GM20431 (cell line): ENCODE measurements at regions not wholly inside any gene's neighbourhood (a gene's known extent, or its start where the extent isn't known, plus 50 kb on each side); places are given as distances from the start of the nearest gene placed in this dataset.

Source experiments
- in situ Hi-C: fragments of 300-500 bp; cut with MseI, MboI; formaldehyde crosslinking; loops from one replicate; pipeline ENCODE4 v1.15.0; 2020; ENCODE audit warnings: low sequenced_read_pairs; ENCODE audit not compliant: unreplicated experiment

DNA sequence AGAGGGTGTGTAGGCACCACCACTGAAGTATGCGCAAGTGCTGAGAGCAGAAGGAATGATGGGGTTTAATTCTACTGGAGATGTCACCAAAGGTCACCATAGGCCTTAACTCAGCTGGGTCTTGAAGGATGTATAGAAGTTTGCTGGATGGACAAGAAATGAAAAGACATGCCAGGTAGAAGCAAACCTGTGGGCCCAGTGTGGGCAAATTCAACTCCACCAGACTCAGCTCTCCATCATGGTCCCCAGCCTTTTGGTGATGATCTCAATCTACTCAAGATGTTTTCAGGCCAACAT, 124.5 kb downstream of the SNX5 start:
- in situ Hi-C loops = no loop called here

DNA sequence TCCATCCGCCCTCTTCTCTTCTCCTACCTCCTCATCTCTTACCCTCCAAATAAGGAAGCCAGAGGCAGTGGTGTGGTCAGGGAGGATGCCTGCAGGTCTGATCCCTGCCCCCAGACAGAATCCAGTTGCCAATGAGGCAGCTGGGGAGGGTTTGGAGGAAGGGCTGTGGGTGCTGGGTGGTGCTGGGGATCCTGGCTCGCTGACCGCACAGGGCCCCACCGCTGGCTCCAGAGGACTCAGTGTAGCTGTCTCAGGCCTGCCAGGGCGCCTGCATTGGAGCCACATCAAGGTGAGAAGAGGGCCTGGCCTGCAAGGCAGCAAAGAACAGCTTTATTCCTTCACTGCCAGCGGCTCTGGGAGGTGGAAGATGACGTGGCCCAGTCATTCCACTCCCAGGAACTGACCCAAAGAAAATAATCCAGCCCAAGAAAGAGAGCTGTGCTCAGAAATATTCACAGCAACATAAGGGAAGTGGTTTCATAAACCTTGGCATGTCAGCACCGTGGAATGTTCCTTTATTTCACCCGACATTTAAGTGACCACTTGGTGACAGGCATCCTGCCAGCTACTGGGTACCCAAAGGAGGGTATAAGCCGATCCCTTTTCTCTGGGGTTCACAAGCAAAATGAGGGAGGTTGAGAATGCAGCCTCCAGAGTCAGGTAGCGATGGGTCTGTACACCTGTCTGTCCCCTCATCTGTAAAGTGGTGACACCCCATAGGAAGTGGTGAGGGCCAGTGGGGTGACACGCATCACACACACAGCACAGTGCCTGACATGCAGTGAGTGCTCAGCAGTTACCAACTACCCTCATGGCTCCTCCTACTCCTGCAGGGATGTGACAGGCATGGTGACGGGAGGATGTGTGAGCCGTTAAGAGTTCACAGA, 125.1 kb downstream of the SNX5 start:
- in situ Hi-C loops = no loop called here

DNA sequence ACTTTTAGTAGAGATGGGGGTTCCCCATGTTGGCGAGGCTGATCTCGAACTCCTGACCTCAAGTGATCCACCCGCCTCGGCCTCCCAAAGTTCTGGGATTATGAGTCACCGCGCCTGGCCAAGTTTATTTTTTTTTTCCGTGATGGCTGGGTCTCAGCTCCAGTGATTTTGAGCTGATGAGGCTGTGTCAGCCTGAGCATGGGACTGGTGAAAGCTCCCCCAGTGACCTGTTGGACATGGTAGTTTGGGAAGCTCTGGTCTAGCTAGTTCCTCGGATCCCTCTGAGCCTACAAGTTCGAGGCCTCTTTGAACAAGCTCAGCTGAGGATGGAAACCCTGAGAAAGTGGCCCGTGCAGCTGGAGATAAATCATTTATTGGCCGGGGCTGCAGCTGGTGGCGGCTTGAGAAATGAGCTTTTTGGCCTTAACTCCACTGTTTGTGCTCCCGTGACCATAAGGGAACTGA, 126.8 kb downstream of the SNX5 start:
- in situ Hi-C loops = no loop called here

DNA sequence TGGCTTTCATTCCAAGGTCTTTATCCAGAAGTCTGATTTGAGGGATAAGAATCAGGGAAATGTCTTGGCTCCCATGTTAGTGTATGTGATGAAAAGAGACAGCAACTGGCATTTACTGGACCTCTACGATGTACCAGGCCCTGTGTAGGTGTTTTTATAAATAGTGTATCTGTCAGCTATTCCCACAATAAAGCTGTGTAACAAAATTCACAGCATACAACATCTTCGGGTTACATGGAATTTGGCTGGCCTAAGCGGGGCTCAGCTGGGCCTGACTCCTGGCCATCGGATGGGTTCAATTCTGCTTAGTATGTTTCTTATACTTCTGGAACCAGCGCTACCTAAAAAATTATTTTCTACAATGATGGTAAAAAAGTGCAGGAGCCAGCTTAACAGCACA, 128.2 kb downstream of the SNX5 start:
- in situ Hi-C loops = no loop called here

DNA sequence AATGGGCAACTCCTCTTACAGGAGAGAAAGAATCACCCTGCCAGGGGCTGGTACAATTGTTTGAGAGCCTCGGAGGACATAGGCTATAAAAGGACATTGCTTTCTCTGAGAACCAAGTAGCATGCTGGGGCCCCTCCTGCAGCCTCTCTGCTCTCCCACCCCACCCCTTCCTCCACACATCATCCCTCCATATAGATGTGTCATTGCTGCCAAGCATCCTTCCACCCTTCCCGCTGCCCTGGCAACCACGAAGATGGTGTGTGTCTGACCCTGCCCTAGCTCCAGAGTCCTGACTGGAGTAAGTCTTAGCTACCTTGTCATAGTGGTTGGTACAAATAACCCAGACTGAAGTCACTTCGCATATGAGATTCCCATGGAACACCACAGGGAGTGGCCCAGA, 129.7 kb downstream of the SNX5 start:
- in situ Hi-C loops = no loop called here

DNA sequence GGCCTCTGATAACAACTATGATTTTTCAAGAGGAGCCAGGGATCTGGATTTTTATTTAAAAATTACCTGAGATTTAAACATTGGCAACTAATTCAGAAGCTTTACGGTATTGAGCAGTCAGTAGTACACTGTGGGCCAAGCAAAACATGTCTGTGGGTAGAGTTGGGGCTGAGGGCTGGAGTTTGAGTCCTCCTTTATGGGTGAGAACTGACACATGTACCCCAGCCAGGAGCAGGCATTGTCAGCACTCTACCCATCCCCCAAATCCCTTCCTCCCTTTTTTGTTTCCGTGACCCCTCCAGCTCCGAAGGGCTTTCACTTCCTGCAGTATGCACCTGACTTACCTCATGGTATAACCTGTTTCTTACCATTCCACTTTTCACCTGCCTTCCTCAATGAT, 131.4 kb downstream of the SNX5 start:
- in situ Hi-C loops = no loop called here

DNA sequence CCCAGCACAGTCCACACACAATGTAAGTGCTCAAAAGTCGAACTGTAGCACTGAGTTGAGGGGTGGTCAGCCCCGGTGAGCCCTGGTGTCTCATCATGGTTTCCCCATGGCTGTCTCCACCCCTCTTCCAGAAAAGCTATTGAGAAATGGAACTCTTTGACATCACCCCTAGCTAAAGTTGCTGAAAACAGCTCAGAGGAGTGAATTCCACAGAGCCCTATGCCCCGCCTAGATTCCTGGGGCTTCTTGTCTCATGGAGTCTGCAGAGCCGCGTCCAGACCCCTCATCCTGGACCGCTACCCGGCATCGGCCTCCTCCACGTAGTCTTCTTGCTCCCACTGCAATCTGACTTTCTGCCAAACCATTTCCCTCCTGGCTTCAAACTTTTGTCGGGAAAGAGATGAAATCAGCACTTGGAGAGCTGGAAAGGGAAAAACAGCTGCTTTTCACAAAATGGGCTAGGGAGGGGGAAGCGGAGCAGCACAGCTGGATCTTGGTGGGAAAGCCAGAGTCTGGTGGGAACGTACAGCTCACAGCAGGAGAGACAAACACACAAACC, 132.2 kb downstream of the SNX5 start:
- in situ Hi-C loops = no loop called here

DNA sequence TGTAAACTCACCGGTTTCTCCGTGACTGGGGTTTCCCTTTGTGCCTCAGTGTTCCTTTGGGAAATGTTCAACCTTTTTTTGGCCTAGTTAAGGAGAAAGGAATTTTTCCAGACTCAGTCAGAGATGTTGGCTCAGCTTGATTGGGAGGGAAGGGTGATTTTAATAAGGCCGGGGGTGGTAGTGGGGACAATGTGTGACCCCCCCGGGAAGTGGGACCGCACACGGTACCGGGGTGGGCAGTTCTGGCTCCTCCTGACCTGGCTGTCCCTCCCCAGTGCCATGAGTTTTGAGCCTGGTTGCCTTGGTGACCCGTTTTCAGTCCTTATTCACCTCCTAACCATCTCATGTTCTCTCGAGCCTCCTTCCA, 132.7 kb downstream of the SNX5 start:
- in situ Hi-C loops = no loop called here

DNA sequence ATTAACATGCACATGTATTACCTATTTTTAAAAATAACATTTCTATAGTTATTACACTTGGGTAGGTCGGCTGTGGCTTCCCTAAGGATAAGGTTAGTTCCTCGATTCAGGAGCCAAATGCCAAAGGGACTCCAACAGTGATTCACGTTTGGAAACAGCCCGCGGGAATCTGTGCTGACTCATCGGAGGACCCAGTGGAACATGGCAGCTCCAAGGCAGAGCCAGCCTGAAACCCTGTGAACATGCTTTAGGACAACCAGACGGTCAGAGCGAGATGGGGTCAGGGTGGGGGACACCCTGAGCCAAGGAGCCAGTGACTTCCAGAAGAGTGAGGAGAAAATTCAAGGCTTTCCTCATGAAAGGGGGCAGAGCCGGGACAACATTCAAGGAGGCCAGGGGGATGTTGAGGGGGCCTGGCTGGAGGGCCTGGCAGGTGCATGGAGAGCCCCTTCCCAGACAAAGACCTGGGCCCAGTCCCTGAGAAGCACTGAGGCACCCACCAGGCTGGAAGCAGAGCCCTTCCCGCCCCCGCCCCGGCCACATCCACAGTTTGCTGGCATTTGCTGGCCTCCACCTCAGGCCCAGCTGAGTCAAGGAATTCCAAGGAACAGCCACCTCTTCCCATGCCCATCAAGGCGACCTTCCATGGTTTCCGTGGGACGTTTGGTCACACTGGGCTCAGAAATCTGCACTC, 133.2 kb downstream of the SNX5 start:
- in situ Hi-C loops = no loop called here

DNA sequence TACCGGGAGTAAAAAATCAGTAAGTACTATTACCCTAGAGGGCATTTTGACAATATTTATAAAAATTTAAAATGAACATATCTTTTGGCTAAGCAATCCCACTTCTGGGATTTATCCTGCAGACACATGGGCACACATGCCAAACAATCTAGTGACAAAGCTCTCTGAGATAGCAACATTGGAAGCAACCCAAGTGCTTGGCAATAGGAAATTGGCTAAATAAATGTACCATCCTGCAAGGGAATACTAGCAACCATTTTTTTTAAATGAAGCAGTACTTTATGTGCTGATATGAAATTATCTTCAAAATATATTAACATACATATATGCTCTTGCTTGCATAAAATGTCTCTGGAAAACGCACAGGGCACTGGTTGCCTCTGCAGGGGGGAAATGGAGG, 133.8 kb downstream of the SNX5 start:
- in situ Hi-C loops = no loop called here

DNA sequence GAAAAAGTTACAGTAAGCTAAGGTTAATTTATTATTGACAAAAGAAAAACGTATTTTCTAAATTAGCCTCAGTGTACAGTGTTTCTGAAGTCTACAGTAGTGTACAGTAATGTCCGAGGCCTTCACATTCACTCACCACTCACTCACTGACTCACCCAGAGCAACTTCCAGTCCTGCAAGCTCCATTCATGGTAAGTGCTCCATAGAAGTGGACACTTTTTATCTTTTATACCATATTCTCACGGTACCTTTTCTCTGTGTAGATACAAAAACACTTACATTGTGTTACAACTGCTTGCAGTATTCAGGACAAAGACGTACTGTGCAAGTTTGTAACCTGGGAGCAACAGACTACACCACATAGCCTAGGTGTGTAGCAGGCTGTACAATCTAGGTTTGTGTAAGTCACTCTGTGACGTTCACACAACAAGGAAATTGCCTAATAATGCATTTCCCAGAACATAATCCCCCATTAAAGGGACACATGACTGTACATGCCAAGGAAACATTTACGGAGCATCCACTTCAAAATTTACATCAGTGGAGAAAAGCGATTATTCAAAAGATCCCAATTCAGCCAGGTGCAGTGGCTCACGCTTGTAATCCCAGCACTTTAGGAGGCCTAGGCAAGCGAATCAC, 133.4 kb downstream of the BANF2 start:
- in situ Hi-C loops = no loop called here

DNA sequence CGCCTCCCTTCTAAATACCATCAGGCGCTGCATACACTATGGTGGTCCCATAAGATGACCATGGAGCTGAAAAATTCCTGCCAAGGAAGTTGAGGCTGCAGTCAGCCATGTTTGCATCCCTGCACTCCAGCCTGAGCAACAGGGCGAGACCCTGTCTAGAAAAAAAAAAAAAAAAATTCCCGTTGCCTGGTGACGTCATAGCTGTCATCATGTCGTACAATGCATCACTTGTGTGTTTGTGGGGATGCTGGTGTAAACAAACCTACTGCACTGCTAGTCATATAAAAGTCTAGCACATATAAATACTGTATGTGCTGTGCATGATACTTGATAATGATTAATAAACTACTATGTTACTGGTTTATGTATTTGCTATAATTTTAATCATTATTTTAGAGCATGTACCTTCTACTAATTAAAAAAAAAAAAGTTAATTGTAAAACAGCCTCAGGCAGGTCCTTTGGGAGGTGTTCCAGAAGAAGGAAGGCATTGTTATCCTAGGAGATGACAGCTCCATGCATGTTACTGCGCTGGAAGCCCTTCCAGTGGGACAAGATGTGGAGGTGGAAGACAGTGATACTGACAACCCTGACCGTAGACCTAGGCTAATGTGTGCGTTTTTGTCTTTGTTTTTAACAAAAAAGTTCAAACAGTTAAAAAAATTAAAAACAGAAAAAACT, 132.6 kb downstream of the BANF2 start:
- in situ Hi-C loops = no loop called here

DNA sequence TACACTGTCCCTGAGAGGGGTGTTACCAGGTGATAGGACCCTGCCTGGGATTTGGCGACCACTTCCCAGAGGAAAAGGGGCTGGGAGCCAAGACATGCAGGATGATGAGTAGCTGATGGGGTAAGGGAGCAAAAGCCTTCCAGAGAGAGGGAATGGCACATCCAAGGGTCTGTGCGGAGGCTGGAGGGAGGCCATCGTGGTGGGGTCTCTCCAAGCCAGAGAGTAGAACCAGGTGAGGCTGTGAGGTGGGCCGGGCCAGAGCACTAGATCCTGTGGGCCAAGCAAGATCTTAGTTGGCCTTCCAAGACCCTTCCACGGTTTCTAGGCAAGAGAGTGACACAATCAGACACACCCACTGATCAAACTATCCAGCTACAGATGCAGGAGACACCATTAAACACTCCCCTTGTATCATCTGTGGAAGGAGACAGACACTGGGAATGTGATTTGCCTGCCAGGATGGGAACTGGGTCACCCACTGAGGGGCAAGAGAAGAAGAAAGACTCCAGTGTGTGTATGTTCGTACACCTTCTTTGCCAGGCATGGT, 128.9 kb downstream of the BANF2 start:
- in situ Hi-C loops = no loop called here

DNA sequence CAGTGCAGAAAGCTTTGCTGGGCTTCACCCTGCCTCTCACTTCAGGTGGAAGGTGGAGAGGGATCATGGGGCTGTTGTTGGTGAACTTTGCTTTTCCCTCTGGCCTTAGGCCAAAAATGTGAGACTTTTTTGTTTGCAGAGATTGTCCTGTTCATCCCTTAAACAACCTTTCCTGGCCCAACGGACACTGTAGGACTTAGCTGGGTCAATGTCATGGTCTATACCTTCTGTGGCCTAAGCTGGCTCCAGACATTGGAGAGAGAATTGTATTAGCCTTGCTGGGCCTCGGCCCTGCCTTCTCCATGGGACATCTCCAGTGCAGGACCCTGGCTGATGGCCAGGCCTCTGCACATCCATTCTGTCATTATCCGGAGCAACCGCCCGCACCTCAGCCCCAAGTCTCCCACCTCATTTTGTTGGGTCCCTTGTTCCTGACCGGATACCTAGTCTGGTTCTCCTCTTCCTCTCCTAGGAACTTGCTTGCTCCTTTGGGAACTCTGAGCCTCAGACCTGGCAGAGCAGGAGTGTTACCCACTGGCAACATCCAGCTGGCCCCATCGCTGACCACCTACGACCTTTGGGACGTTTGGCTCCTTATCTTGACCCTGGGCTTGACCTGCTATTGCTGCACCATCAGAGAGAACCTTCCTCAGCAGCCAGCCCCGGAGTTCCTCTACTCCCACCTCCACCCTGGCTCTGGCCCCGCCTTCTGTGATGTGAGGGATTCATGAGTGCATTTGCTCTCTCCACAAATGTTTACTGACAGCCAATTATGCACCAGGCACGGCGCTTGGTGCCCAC, 128.2 kb downstream of the BANF2 start:
- in situ Hi-C loops = no loop called here

DNA sequence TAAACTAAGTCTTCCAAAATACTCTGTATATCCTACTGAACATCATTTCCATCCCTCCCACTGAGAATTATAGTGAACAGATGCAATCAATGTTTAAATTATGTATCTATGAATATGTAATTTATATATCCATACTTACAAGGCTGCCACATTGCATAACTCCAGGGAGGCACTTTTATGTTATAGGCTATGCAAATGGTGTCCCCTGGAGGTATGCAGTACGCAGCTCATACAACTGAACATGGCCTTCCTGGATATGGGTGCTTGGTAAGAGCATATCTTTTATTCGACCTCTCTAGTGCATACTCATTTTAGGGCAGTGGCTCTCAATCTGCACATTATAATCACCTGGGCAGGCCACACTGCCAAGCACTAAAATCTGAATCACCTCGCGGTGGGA, 127.3 kb downstream of the BANF2 start:
- in situ Hi-C loops = no loop called here

DNA sequence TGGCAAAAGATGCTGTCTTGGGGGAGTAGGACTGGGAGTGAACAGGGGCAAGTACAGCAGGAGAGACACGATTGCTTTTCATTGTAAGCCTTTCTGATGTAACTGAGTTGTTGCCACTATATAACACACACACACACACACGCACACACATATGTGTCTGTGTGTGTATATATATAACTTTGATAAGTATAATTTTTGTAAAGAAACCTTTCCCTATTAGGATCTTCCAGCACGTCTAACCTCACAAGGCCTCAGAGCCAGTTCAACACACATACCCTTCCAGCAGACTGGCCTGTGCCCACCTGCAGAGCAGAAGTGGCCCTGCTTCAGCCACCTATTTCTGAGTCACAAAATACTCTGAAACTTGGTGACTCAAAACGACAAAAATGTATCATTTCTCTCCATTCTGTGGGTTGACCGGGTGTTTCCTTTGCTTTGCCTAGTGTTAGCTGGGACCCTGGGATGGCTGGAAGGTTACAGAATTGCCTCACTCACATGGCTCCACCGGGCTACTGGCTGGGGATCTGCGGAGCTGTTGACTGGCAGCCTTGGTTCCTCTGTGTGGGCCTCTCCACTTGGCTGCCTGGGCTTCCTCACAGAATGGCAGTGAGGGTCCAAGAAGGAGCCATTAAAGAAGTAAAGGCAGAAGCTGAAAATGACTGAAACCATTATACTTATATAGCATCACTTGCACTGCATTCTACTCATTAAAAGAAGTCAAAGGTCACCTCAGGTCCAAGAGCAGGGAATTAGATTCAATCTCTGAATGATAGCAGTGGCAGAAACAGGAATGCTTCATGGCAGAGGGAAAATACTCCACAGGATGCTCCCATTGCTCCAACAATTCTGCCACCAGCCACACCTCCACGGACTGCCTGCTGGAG, 126.4 kb downstream of the BANF2 start:
- in situ Hi-C loops = no loop called here

DNA sequence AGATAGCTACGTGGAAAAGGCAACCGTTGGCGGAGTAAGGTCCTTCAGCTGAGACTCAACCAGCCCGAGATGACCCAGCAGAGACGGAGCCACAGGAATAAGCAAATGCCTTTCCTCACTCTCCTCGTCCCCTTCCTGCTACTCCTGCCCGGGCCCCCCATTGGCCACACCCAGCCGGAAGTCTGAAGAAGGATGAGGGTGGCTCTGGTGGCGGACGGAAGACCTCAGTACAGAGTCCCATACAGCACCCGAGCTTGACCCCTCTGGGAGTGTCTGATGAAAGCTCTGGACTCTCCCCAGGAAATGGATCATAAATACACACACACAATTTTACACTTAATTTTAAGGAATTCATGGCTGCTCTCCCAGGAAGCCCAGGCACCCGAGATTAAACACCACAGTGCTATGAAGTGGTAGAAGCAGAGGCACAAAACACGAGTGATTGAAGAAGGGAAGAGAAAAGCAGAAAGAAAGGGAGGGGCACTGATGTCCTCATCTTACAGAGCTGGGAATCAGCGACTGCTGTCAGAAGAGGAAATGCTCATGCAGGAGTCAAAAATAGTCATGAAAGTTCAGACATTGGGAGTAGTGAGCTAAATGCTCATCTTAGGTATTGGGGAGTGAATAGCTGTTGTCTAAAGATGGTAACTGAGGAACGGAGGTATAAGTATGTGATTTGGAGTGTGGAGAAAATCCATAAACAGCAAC, 125.6 kb downstream of the BANF2 start:
- in situ Hi-C loops = no loop called here
